Lower leg skin (tissue), 4 donors: ENCODE measurements at regions not wholly inside any gene's neighbourhood (a gene's known extent, or its start where the extent isn't known, plus 50 kb on each side); places are given as distances from the start of the nearest gene placed in this dataset.

Experiments
- DNase-seq, 2 donors: peaks; one replicate each; pipeline ENCODE4 v3.0.0-alpha.2; 2019; ENCODE audit warnings: low spot score in 2 of 2
- H3K4me3 ChIP-seq: fragments of 200-600 bp; sonication (generic); 2 replicates; pipeline ENCODE4 v1.5.1; 2017; ENCODE audit warnings: mild to moderate bottlenecking, low read depth; ENCODE audit not compliant: poor library complexity, severe bottlenecking
- CTCF ChIP-seq, 3 donors: fragments of 450-650 bp; IDR thresholded peaks; one replicate each; pipeline ENCODE4 v1.5.1; 2016; ENCODE audit warnings: antibody characterized with exemption in 3 of 3, mild to moderate bottlenecking in 3 of 3, moderate library complexity in 2 of 3
- POLR2A ChIP-seq, 2 donors: fragments of 450-650 bp; IDR thresholded peaks; one replicate each; pipeline ENCODE4 v1.6.1; 2016 to 2017; ENCODE audit warnings: antibody characterized with exemption in 2 of 2, mild to moderate bottlenecking in 1 of 2, moderate library complexity in 1 of 2
- WGBS, 2 donors: methylation state at CpG; one replicate each; pipeline ENCODE4 v1.1.5; 2018; 5-methylcytosine and 5-hydroxymethylcytosine counted together
- intact Hi-C: fragments of 100-400 bp; cut with DNase I; formaldehyde crosslinking; loops from one replicate; pipeline ENCODE4 v1.15.0; 2023; ENCODE audit warnings: low total_unique reads

GRCh38 chr14:22276913-22277816 is 311.9 kb downstream of the DAD1 start:
- TF ChIP-seq CTCF (IDR thresholded peaks at IDR 0.05) (no peak), POLR2A (IDR thresholded peaks at IDR 0.05) (no peak)
- 53 to 61% methylated on average over 4 of the region's 4 CpGs for WGBS, 2 donors
- intact Hi-C loops: no loop called here
- no peak for DNase-seq
- H3K4me3 ChIP-seq: no peak overlapping the region

GRCh38 chr14:22271838-22272799 is 316.9 kb downstream of the DAD1 start:
- 65 to 72% methylated on average over 11 of the region's 11 CpGs for WGBS, 2 donors
- TF ChIP-seq POLR2A (IDR thresholded peaks at IDR 0.05): no peak
- TF ChIP-seq CTCF (IDR thresholded peaks at IDR 0.05): no peak
- no peak overlapping the region for H3K4me3 ChIP-seq
- intact Hi-C loops: no loop called here
- no peak for DNase-seq

GRCh38 chr14:22268875-22269274 is 320.1 kb downstream of the DAD1 start:
- intact Hi-C loops: no loop called here
- TF ChIP-seq POLR2A (IDR thresholded peaks at IDR 0.05) (no peak), CTCF (IDR thresholded peaks at IDR 0.05) (no peak)
- H3K4me3 ChIP-seq: no peak overlapping the region
- WGBS, 2 donors: 27 to 29% methylated on average over 2 of the region's 2 CpGs
- DNase-seq: no peak

- WGBS, 2 donors: 54 to 69% methylated on average over 3 of the region's 3 CpGs
Observed at GRCh38 chr14:22266683-22267082, 322.3 kb downstream of the DAD1 start.

GRCh38 chr14:22266142-22266442 is 322.9 kb downstream of the DAD1 start:
- WGBS, 2 donors: 25 to 57% methylated on average over 2 of the region's 2 CpGs
- TF ChIP-seq POLR2A (IDR thresholded peaks at IDR 0.05): no peak
- TF ChIP-seq CTCF (IDR thresholded peaks at IDR 0.05): no peak
- DNase-seq: no peak
- intact Hi-C loops: no loop called here
- no peak overlapping the region for H3K4me3 ChIP-seq

More at GRCh38 chr14:22266683-22267082, 322.3 kb downstream of the DAD1 start:
- no peak for DNase-seq
- TF ChIP-seq POLR2A (IDR thresholded peaks at IDR 0.05) (no peak), CTCF (IDR thresholded peaks at IDR 0.05) (no peak)
- no peak overlapping the region for H3K4me3 ChIP-seq
- intact Hi-C loops: no loop called here
